ENCODE measurements at regions not wholly inside any gene's neighbourhood (a gene's known extent, or its start where the extent isn't known, plus 50 kb on each side); places are given as distances from the start of the nearest gene placed in this dataset.

DNA sequence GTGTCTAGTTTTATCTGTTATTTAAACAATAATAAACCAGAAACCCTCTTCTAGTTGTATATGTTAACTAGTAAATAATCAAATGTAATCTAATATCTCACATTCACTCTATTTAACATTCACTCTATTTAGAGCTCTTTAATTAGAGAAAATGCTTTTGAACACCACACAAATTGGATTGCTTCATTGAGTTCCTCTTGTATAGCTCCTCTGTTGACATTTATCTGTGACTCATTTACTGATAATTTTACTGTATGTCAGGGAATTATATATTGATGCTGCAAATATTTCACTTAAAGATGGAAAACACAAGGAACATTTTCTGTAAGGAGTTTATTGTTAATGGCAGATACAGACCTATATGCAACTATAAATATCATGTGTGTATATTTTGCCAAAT lies 594.6 kb downstream of the COL12A1 start:
- Mint-ChIP-seq H3K4me3 (ENCODE audit: unreplicated experiment) (no peak overlapping the region), H3K27ac (ENCODE audit: unreplicated experiment) (no peak overlapping the region), H3K36me3 (ENCODE audit: low read depth, unreplicated experiment) (no peaks in the 10 kb centered on the region), H3K27me3 (ENCODE audit: low read depth, unreplicated experiment) (no peaks in the 10 kb centered on the region), H3K9me3 (ENCODE audit: unreplicated experiment) (peaks cover 5% of the 10 kb centered on the region), H3K4me1 (ENCODE audit: low read depth, unreplicated experiment) (peaks cover 41% of the 10 kb centered on the region)
- no peaks in the 10 kb centered on the region for H4K20me1 ChIP-seq (ENCODE audit: insufficient read depth, low read length)
- H3K9ac ChIP-seq (ENCODE audit: low read length): no peak overlapping the region
- no peaks in the 10 kb centered on the region for H3K36me3 ChIP-seq (ENCODE audit: insufficient read depth, low read length)
- FAIRE-seq (no peak), DNase-seq (ENCODE audit: low read depth) (no peak)
- H3K9me3 ChIP-seq (ENCODE audit: insufficient read depth, low read depth, low read length): no peaks in the 10 kb centered on the region
- H3K4me2 ChIP-seq (ENCODE audit: low read length): no peak overlapping the region
- H3K27ac ChIP-seq (ENCODE audit: low read depth, low read length): no peak overlapping the region
- no peak overlapping the region for H3K4me3 ChIP-seq (ENCODE audit: insufficient read depth, low read depth, low read length)
- H3K4me1 ChIP-seq (ENCODE audit: insufficient read depth, low read length): peaks cover 20% of the 10 kb centered on the region
- TF ChIP-seq, protein P1, sequence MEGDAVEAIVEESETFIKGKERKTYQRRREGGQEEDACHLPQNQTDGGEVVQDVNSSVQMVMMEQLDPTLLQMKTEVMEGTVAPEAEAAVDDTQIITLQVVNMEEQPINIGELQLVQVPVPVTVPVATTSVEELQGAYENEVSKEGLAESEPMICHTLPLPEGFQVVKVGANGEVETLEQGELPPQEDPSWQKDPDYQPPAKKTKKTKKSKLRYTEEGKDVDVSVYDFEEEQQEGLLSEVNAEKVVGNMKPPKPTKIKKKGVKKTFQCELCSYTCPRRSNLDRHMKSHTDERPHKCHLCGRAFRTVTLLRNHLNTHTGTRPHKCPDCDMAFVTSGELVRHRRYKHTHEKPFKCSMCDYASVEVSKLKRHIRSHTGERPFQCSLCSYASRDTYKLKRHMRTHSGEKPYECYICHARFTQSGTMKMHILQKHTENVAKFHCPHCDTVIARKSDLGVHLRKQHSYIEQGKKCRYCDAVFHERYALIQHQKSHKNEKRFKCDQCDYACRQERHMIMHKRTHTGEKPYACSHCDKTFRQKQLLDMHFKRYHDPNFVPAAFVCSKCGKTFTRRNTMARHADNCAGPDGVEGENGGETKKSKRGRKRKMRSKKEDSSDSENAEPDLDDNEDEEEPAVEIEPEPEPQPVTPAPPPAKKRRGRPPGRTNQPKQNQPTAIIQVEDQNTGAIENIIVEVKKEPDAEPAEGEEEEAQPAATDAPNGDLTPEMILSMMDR (IDR thresholded peaks at IDR 0.05; ENCODE audit: insufficient read depth, low read depth, low read length): no peak
- no peak for TF ChIP-seq EZH2 (IDR thresholded peaks at IDR 0.05; ENCODE audit: insufficient read depth, low read length)
- no peak overlapping the region for H2AFZ ChIP-seq (ENCODE audit: low read depth, low read length)
- H3K27me3 ChIP-seq (ENCODE audit: insufficient read depth, low read length): no peaks in the 10 kb centered on the region
- no peaks in the 10 kb centered on the region for H3K79me2 ChIP-seq (ENCODE audit: insufficient read depth, low read length)

DNA sequence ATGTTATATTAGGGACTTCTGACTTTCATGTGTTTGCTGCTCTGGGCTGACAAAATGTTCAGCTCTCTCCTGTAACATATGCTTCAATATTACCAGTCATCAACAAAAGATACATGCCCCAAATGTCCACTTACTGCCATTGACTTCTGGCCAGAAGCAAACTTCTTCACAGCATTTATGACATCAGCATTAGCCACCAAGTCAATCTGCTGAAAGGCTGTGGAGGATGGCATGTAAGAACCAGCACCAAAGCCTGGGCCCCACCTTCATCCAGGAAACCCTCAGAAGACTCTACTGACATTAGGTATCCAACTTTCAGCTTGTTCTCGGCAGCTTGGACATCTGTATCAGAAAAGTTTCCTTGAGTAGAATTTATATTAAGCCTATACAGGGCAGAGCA lies 595.5 kb downstream of the COL12A1 start:
- no peaks in the 10 kb centered on the region for H3K79me2 ChIP-seq (ENCODE audit: insufficient read depth, low read length)
- H4K20me1 ChIP-seq (ENCODE audit: insufficient read depth, low read length): no peaks in the 10 kb centered on the region
- no peaks in the 10 kb centered on the region for H3K36me3 ChIP-seq (ENCODE audit: insufficient read depth, low read length)
- TF ChIP-seq, protein P1 (IDR thresholded peaks at IDR 0.05; ENCODE audit: insufficient read depth, low read depth, low read length): no peak
- no peaks in the 10 kb centered on the region for H3K36me3 Mint-ChIP-seq (ENCODE audit: low read depth, unreplicated experiment)
- no peaks in the 10 kb centered on the region for H3K9me3 ChIP-seq (ENCODE audit: insufficient read depth, low read depth, low read length)
- H3K9ac ChIP-seq (ENCODE audit: low read length): no peak overlapping the region
- no peaks in the 10 kb centered on the region for H3K27me3 ChIP-seq (ENCODE audit: insufficient read depth, low read length)
- peaks cover 4% of the 10 kb centered on the region for H3K9me3 Mint-ChIP-seq (ENCODE audit: unreplicated experiment)
- DNase-seq (ENCODE audit: low read depth) (no peak), FAIRE-seq (no peak)
- H3K27ac ChIP-seq (ENCODE audit: low read depth, low read length): no peak overlapping the region
- H3K4me1 ChIP-seq (ENCODE audit: insufficient read depth, low read length): peaks cover 27% of the 10 kb centered on the region
- no peak overlapping the region for H3K4me3 Mint-ChIP-seq (ENCODE audit: unreplicated experiment)
- H3K27me3 Mint-ChIP-seq (ENCODE audit: low read depth, unreplicated experiment): no peaks in the 10 kb centered on the region
- H3K27ac Mint-ChIP-seq (ENCODE audit: unreplicated experiment): no peak overlapping the region
- H2AFZ ChIP-seq (ENCODE audit: low read depth, low read length): no peak overlapping the region
- no peak overlapping the region for H3K4me3 ChIP-seq (ENCODE audit: insufficient read depth, low read depth, low read length)
- no peak overlapping the region for H3K4me2 ChIP-seq (ENCODE audit: low read length)
- H3K4me1 Mint-ChIP-seq (ENCODE audit: low read depth, unreplicated experiment): peaks cover 48% of the 10 kb centered on the region

DNA sequence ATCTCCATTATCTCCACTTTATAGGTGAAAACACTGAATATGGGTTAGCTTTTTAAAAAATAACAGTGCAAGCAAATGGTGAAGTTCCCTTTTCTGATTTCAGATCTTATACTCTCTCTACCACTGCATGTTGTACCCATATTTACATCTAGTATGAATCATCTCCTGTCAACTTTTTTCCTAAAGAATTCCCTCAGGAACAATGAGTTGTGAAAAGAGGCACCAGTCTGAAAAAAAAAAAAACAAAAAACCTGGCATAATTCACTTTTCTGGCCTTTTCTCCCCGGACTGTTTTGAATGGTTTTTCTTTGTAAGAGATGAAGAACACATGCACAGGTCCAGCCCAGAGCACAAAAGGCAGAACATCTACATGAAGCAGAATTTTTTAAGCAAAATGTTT lies 596.0 kb downstream of the COL12A1 start:
- Histone ChIP-seq H3K36me3 (ENCODE audit: insufficient read depth, low read length) (no peaks in the 10 kb centered on the region), H3K27ac (ENCODE audit: low read depth, low read length) (no peak overlapping the region), H3K4me3 (ENCODE audit: insufficient read depth, low read depth, low read length) (no peak overlapping the region), H3K79me2 (ENCODE audit: insufficient read depth, low read length) (no peaks in the 10 kb centered on the region), H3K4me2 (ENCODE audit: low read length) (no peak overlapping the region), H3K9ac (ENCODE audit: low read length) (no peak overlapping the region), H3K27me3 (ENCODE audit: insufficient read depth, low read length) (no peaks in the 10 kb centered on the region), H2AFZ (ENCODE audit: low read depth, low read length) (no peak overlapping the region), H3K4me1 (ENCODE audit: insufficient read depth, low read length) (peaks cover 27% of the 10 kb centered on the region), H3K9me3 (ENCODE audit: insufficient read depth, low read depth, low read length) (no peaks in the 10 kb centered on the region), H4K20me1 (ENCODE audit: insufficient read depth, low read length) (no peaks in the 10 kb centered on the region)
- no peaks in the 10 kb centered on the region for H3K27me3 Mint-ChIP-seq (ENCODE audit: low read depth, unreplicated experiment)
- H3K4me3 Mint-ChIP-seq (ENCODE audit: unreplicated experiment): no peak overlapping the region
- TF ChIP-seq, protein P1 (IDR thresholded peaks at IDR 0.05; ENCODE audit: insufficient read depth, low read depth, low read length): no peak
- TF ChIP-seq EZH2 (IDR thresholded peaks at IDR 0.05; ENCODE audit: insufficient read depth, low read length): no peak
- H3K27ac Mint-ChIP-seq (ENCODE audit: unreplicated experiment): no peak overlapping the region
- no peaks in the 10 kb centered on the region for H3K36me3 Mint-ChIP-seq (ENCODE audit: low read depth, unreplicated experiment)
- peaks cover 2% of the 10 kb centered on the region for H3K9me3 Mint-ChIP-seq (ENCODE audit: unreplicated experiment)
- peaks cover 52% of the 10 kb centered on the region for H3K4me1 Mint-ChIP-seq (ENCODE audit: low read depth, unreplicated experiment)
- DNase-seq (ENCODE audit: low read depth): no peak
- FAIRE-seq: peak; percentile 64

Data from astrocyte (in vitro differentiated cells and primary cell).